Superior temporal gyrus (tissue), 1 donor: ENCODE measurements at regions not wholly inside any gene's neighbourhood (a gene's known extent, or its start where the extent isn't known, plus 50 kb on each side); places are given as distances from the start of the nearest gene placed in this dataset.

Source experiments
- DNase-seq: peaks from one replicate; pipeline ENCODE4 v3.0.0-alpha.2; 2016; ENCODE audit errors: extremely low spot score

DNA sequence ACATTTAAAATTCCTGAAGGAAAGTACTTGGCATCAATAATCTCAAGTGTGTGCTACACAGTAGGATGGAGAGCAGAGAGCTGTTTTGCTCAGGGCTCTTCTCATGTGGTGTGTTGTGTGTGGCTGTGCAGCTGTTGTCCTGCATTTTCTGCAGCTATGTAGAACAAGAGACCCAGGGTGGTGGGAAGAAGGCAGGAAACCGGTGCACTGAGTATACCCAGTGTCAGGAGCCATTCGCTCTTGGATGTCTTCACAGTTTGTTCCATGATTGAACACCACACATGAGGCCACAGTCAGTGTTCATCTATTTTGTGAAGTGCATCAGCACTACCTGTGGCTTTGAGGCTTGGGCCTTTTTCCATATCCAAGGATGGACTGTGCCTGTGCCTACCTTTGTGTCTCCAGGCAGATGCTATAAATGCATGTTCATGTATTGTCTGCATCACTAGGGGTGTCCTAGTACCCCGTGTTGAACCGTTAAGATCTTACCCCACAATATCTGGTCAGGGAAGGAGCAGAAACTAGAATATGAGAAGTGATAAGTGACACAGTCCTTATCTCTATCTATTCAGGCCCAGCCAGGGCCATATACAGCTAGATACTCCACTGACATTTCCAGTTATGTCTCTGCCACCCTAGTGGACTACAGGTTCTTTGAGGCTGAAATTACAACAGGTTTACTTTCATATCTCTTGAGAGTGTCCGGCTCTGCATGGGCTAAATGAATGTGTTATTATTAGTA, 194.3 kb downstream of the NR2F2 start:
- DNase-seq: no peak

- no peak for DNase-seq
Observed at GRCh38 chr15:96535148-96535547, 204.6 kb downstream of the NR2F2 start.

- no peak for DNase-seq
Observed at GRCh38 chr15:96538491-96538890, 208.0 kb downstream of the NR2F2 start.

- no peak for DNase-seq
Observed at GRCh38 chr15:96540283-96540682, 209.8 kb downstream of the NR2F2 start.

- no peak for DNase-seq
Observed at GRCh38 chr15:96542130-96542770, 211.8 kb downstream of the NR2F2 start.

DNA sequence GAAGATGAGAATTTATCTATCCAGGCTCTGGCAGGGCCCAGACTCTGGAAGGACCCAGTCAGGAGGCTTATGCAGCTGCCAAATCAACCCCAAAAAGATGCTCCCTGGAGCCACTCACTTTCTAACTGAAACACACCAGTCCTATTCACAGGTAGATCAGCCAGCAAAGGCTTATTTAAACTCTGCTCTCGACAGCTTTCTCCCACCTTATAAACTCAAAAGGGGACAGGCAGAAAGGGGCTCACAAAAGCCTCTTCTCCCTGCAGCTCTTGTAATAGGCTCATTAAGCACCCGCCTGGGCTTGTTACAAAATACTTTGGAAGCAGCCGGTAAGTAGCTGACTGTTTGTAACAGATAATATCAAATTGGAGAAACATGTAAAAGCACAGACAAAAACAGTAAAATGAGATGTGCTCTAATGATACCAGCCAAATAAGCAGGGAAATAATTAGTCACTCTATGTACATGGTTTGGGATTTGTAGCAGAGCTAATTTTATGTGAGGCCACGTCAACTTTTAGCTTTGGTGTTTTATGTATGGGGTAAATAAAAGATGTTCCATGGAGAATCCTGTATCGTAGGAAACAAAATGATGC, 213.8 kb downstream of the NR2F2 start:
- no peak for DNase-seq

DNA sequence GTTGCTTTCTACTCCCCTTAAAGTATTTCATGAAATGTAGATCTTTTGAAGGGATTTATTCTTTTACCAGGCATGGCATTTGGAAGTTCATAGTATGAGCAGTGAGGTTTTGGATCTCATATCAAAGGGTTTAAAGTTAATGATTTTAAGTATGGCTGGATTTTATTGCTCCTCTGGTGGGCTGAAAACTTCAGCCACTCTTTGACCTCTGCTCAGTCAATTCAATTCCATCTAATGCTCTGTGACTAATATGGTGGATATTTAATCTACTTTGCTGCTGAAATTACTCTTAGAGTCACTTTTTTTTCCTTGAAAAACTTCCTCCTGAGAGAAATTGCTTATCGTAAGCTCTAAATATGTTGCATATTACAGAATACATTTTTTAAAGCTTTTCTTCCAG, 218.6 kb downstream of the NR2F2 start:
- no peak for DNase-seq

GRCh38 chr15:96551196-96551595, 220.7 kb downstream of the NR2F2 start:
- DNase-seq: no peak

GRCh38 chr15:96551722-96552121, 221.2 kb downstream of the NR2F2 start:
- DNase-seq: no peak

GRCh38 chr15:96553006-96553405, 222.5 kb downstream of the NR2F2 start:
- no peak for DNase-seq

DNA sequence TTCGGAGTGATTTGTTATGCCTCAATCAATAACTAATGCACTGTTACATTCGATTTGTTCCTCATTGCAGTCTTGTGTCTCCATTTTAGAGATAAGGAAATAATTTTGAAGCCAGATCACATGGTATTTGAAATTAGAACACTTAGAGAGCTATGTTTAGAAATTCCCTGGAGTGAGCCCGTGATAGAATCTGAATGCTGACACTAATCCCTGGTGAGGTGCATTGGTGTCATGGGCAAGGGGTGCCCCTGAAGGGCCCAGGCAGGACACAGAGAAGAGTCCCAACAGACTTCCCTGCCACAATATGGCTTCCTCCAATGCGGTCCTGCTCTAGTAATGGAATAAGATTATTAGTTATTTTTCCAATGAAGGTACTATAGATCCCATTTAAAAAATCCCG, 223.0 kb downstream of the NR2F2 start:
- no peak for DNase-seq

- no peak for DNase-seq
Observed at GRCh38 chr15:96553931-96554330, 223.4 kb downstream of the NR2F2 start.

DNA sequence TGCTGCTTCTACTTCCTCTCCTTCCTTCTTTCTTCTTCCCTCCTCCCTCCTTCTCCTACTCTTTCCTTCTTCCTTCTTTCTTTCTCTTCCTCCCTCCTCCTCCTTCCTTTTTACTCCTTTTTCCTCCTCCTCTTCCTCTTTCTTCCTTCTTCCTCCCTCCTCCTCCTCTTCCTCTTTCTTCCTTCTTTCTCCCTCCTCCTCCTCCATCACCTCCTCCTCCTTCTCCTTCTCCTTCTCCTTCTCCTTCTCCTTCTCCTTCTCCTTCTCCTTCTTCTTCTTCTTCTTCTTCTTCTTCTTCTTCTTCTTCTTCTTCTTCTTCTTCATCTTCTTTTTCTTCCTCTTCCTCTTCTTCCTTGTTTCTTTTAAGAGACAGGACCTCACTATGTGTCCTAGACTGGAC, 224.0 kb downstream of the NR2F2 start:
- DNase-seq: no peak

DNA sequence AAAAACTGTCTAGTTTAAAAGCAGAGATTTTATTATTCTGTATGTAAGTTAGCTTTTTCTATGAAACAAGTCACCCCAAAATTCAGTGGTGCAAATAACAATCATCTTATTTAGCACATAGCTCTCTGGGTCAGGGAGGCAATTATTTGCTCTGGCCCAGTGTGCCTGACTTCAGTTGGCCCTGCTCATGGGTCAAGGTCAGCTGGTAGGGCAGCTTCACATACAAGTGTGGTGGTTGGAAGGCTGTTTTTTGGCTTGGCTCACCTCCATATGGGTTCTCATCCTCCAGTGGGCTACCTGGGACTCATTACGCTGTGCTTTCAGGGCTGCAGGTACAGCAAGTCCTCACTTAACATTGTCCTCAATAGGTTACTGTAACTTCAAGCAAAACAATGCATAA, 228.6 kb downstream of the NR2F2 start:
- DNase-seq: no peak

DNA sequence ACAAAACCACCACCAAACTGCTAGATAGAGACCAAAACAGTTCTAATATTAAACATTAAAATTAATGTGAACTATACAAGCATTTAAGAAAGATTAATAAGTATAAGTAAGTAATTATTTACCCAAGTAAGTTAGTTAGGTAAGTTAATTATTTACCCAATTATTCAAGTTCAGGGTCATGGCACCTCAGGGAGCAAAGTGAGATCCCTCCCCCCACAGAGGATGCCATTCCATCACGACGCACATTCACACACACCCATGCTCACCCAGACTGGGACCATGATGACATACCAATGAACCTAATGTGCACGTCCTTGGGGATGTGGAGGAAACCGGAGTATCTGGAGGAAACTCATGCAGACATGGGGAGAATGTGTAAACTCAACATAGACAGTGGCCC, 229.1 kb downstream of the NR2F2 start:
- no peak for DNase-seq

GRCh38 chr15:96560246-96560895, 229.9 kb downstream of the NR2F2 start:
- no peak for DNase-seq

GRCh38 chr15:96561593-96561992, 231.1 kb downstream of the NR2F2 start:
- DNase-seq: no peak

- DNase-seq: no peak
Observed at GRCh38 chr15:96564546-96564945, 234.0 kb downstream of the NR2F2 start.

DNA sequence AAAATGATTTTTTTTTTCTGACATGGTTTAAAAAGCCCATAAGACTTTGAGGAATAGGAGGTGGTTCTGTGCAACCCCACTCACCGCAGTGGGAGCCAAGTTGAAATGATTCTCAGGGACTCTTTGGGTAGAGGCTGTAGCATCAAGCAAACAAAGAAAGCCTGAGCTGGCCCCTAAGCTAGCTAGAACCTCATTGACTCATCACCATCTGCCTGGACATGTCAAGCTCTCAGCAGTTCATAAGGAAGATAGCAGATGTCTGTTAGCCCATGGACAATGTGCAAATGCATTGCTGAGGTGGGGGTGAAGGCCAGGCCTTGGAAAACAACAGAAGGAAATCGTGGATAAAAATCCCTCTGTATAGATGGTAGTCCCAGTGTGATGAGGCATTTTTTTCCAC, 234.8 kb downstream of the NR2F2 start:
- DNase-seq: no peak

GRCh38 chr15:96574782-96575181, 244.3 kb downstream of the NR2F2 start:
- no peak for DNase-seq

DNA sequence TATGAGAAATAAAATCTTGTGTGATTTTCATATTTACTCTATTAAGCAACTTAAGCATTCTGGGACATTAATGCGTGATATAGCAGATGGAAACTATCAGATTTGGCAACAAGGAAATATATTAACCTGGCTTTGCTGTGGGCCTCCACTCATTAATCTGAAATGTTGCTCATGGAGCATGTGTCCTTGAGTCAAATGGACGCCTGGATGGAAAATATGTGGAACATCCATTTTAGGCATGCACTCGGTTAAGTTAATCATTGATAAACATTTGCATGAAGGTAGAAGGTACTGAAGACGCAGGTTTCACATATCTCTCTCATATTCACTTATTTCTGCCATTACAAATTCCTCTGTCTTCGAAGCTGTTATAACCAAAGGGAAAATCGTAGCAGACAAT, 246.1 kb downstream of the NR2F2 start:
- DNase-seq: no peak

GRCh38 chr15:96578393-96578792, 247.9 kb downstream of the NR2F2 start:
- no peak for DNase-seq

DNA sequence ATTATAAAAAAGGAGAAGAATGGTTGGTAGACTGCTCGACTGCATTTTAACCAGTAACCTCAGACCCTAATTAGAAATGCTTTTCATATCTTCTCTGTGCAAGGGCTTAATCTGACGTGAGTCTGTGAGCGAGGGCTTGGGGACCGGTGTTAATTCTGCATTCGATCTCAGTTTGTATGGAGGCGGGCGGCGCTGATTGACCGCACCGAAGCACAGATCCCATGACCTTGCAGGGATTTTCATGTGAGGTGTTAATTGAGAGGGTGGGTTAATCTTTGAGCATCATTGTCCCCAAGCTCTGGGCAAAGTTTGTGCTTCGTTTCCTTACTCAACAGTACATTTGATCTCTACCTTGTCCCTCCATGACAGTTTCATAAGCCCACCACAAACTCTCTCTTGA, 250.9 kb downstream of the NR2F2 start:
- DNase-seq: no peak
